ENCODE measurements at regions not wholly inside any gene's neighbourhood (a gene's known extent, or its start where the extent isn't known, plus 50 kb on each side); places are given as distances from the start of the nearest gene placed in this dataset.

- H3K4me3 ChIP-seq (ENCODE audit: low read length): no peak overlapping the region
- TF ChIP-seq CTCF (conservative IDR thresholded peaks at IDR 0.05; ENCODE audit: low read length): no peak
- DNase-seq (ENCODE audit: low read depth): no peak
These were observed 376.2 kb upstream of the GRAMD2B start for GRCh38 chr5:126046846-126047571.

- no peak for TF ChIP-seq CTCF (conservative IDR thresholded peaks at IDR 0.05; ENCODE audit: low read length)
- no peak for DNase-seq (ENCODE audit: low read depth)
- H3K4me3 ChIP-seq (ENCODE audit: low read length): no peak overlapping the region
These were observed 371.1 kb upstream of the GRAMD2B start for GRCh38 chr5:126052120-126052519.

GRCh38 chr5:126052791-126053190 lies 370.4 kb upstream of the GRAMD2B start:
- no peak for TF ChIP-seq CTCF (conservative IDR thresholded peaks at IDR 0.05; ENCODE audit: low read length)
- no peak for DNase-seq (ENCODE audit: low read depth)
- no peak overlapping the region for H3K4me3 ChIP-seq (ENCODE audit: low read length)

- no peak overlapping the region for H3K4me3 ChIP-seq (ENCODE audit: low read length)
- TF ChIP-seq CTCF (conservative IDR thresholded peaks at IDR 0.05; ENCODE audit: low read length): no peak
- DNase-seq (ENCODE audit: low read depth): no peak
These were observed 369.6 kb upstream of the GRAMD2B start for GRCh38 chr5:126053630-126054029.

- no peak for TF ChIP-seq CTCF (conservative IDR thresholded peaks at IDR 0.05; ENCODE audit: low read length)
- H3K4me3 ChIP-seq (ENCODE audit: low read length): no peak overlapping the region
- no peak for DNase-seq (ENCODE audit: low read depth)
These were observed 368.4 kb upstream of the GRAMD2B start for GRCh38 chr5:126054577-126055347.

- no peak for TF ChIP-seq CTCF (conservative IDR thresholded peaks at IDR 0.05; ENCODE audit: low read length)
- no peak overlapping the region for H3K4me3 ChIP-seq (ENCODE audit: low read length)
- DNase-seq (ENCODE audit: low read depth): no peak
These were observed 367.9 kb upstream of the GRAMD2B start for GRCh38 chr5:126055348-126055729.

GRCh38 chr5:126056352-126056751 lies 366.9 kb upstream of the GRAMD2B start:
- no peak for DNase-seq (ENCODE audit: low read depth)
- no peak overlapping the region for H3K4me3 ChIP-seq (ENCODE audit: low read length)
- no peak for TF ChIP-seq CTCF (conservative IDR thresholded peaks at IDR 0.05; ENCODE audit: low read length)
